Sigmoid colon (tissue), 6 donors: ENCODE measurements at regions not wholly inside any gene's neighbourhood (a gene's known extent, or its start where the extent isn't known, plus 50 kb on each side); places are given as distances from the start of the nearest gene placed in this dataset.
"Not testable (repeated sequence)": the region's sequence is repeated elsewhere in the genome, so short reads cannot be mapped to it uniquely, and the experiment has no call there.

Experiments used
- DNase-seq: peaks from one replicate; pipeline ENCODE4 v3.0.0-alpha.2; 2019
- H3K27ac ChIP-seq, 4 donors: fragments of 200-600 bp; sonication (generic); one replicate each; pipeline ENCODE4 v1.5.1; 2016 to 2019; ENCODE audit warnings: mild to moderate bottlenecking in 1 of 4
- H3K27me3 ChIP-seq, 3 donors: fragments of 200-600 bp; sonication (generic); one replicate each; pipeline ENCODE4 v1.5.1; 2019; ENCODE audit warnings: mild to moderate bottlenecking in 1 of 3
- H3K36me3 ChIP-seq, 4 donors: fragments of 200-600 bp; sonication (generic); one replicate each; pipeline ENCODE4 v1.5.1; 2016 to 2019
- H3K4me1 ChIP-seq, 4 donors: fragments of 200-600 bp; sonication (generic); one replicate each; pipeline ENCODE4 v1.5.1; 2017 to 2019
- H3K4me3 ChIP-seq, 4 donors: fragments of 200-600 bp; sonication (generic); one replicate each; pipeline ENCODE4 v1.5.1; 2017 to 2019; ENCODE audit warnings: mild to moderate bottlenecking in 2 of 4, moderate library complexity in 1 of 4
- H3K9me3 ChIP-seq, 4 donors: fragments of 200-600 bp in 3 of 4; sonication (generic) in 3 of 4; one replicate each; pipeline versions ENCODE4 v1.5.1 to v1.6.1; 2013 to 2019
- EP300 ChIP-seq, 4 donors: sonication (generic); formaldehyde crosslinking; IDR thresholded peaks; one replicate each; pipeline ENCODE4 v1.6.1; 2017; ENCODE audit warnings: antibody characterized with exemption in 4 of 4
- POLR2A ChIP-seq, 2 donors: fragments of 450-650 bp; IDR thresholded peaks; one replicate each; pipeline ENCODE4 v1.6.1; 2016; ENCODE audit warnings: antibody characterized with exemption in 2 of 2, mild to moderate bottlenecking in 2 of 2, moderate library complexity in 2 of 2
- POLR2AphosphoS5 ChIP-seq, 4 donors: sonication (generic); formaldehyde crosslinking; IDR thresholded peaks; one replicate each; pipeline ENCODE4 v1.6.1; 2017; ENCODE audit warnings: antibody characterized with exemption in 4 of 4
- WGBS, 2 donors: extraction: QIAGEN DNeasy Blood & Tissue Kit; methylation state at CpG; one replicate each; pipeline ENCODE4 v1.1.7; 2013; 5-methylcytosine and 5-hydroxymethylcytosine counted together
- intact Hi-C: fragments of 100-400 bp; cut with DNase I; formaldehyde crosslinking; loops from one replicate; pipeline ENCODE4 v1.15.1; 2023
- TF ChIP-seq, protein P1 (sequence below), 4 experiments: fragments of 450-650 bp in 3 of 4; fragments of 200-600 bp in 1 of 4; IDR thresholded peaks; one replicate each; pipeline ENCODE4 v1.5.1; 2016 to 2019; ENCODE audit warnings: antibody characterized with exemption in 4 of 4, mild to moderate bottlenecking in 3 of 4, moderate library complexity in 2 of 4
- donor health status: healthy with polysubstance abuse.
- donor health status: healthy.

DNA sequence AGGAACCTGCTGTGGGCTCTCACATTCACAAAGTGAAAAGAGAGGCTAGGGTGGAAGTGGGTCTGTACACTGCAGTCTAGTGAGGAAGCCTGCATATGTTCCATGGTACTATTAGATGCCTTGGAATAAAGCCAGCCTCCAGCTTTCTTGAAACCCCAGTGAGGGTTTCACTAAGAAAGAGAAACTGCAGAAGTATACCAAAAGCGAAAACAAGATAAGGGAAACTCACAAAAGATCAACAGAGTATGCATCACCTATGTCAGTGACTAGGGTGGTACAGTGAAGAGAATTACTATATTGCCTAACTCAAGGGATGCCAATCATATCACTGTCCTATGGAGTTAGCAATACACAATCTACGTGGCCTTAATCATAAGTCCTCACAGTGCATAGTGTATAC, 212.5 kb upstream of the GADL1 start:
- intact Hi-C loops: no loop called here
- Histone ChIP-seq H3K27ac (no peak overlapping the region), H3K4me1 (no peaks in the 10 kb centered on the region), H3K27me3 (no peaks in the 10 kb centered on the region), H3K9me3 (no peaks in the 10 kb centered on the region), H3K4me3 (no peak overlapping the region), H3K36me3 (no peaks in the 10 kb centered on the region)
- no peak for DNase-seq
- TF ChIP-seq EP300 (IDR thresholded peaks at IDR 0.05) (no peak), POLR2AphosphoS5 (IDR thresholded peaks at IDR 0.05) (no peak), POLR2A (IDR thresholded peaks at IDR 0.05) (no peak)
- TF ChIP-seq, protein P1, sequence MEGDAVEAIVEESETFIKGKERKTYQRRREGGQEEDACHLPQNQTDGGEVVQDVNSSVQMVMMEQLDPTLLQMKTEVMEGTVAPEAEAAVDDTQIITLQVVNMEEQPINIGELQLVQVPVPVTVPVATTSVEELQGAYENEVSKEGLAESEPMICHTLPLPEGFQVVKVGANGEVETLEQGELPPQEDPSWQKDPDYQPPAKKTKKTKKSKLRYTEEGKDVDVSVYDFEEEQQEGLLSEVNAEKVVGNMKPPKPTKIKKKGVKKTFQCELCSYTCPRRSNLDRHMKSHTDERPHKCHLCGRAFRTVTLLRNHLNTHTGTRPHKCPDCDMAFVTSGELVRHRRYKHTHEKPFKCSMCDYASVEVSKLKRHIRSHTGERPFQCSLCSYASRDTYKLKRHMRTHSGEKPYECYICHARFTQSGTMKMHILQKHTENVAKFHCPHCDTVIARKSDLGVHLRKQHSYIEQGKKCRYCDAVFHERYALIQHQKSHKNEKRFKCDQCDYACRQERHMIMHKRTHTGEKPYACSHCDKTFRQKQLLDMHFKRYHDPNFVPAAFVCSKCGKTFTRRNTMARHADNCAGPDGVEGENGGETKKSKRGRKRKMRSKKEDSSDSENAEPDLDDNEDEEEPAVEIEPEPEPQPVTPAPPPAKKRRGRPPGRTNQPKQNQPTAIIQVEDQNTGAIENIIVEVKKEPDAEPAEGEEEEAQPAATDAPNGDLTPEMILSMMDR (IDR thresholded peaks at IDR 0.05): no peak
- 81 to 90% methylated on average over 2 of the region's 2 CpGs for WGBS, 2 donors

DNA sequence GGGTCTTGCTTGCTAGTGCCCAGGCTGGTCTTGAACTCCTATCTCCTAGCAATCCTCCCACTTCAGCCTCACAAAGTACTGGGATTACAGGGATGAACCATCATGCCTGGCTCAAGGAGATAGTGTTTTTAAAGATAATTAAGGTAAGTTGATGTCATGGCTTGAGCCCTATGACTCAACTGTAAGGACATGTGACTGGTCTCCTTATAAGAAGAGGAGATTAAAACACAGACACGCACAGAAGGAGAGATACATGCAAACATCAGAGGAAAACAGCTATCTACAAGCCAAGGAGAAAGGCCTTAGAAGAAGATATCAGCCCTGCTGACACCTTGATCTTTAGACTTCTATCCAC, 220.4 kb upstream of the GADL1 start:
- intact Hi-C loops: no loop called here
- TF ChIP-seq POLR2AphosphoS5 (IDR thresholded peaks at IDR 0.05): no peak
- no peak for TF ChIP-seq EP300 (IDR thresholded peaks at IDR 0.05)
- no peak for TF ChIP-seq POLR2A (IDR thresholded peaks at IDR 0.05)
- TF ChIP-seq, protein P1 (IDR thresholded peaks at IDR 0.05): no peak
- no peak overlapping the region for H3K27ac ChIP-seq
- H3K27me3 ChIP-seq: no peaks in the 10 kb centered on the region
- WGBS, 2 donors: 97 to 100% methylated on average over 1 of the region's 1 CpG
- no peaks in the 10 kb centered on the region for H3K36me3 ChIP-seq
- H3K4me3 ChIP-seq: no peak overlapping the region
- H3K9me3 ChIP-seq: no peaks in the 10 kb centered on the region
- no peak for DNase-seq
- H3K4me1 ChIP-seq: no peaks in the 10 kb centered on the region

DNA sequence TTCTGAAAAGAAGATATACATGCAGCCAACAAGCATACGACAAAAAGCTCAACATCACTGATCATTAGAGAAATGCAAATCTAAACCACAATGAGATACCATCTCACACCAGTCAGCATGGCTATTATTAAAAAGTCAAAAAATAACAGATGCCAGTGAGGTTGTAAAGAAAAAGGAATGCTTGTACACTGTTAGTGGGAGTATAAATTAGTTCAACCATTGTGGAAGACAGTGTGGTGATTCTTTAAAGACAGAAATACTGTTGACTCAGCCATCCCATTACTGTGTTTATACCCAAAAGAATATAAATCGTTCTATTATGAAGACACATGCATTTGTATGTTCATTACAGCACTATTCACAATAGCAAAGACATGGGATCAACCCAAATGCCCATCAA, 221.1 kb upstream of the GADL1 start:
- H3K4me3 ChIP-seq, H3K36me3 ChIP-seq, H3K27me3 ChIP-seq, DNase-seq, H3K4me1 ChIP-seq, intact Hi-C loops, H3K9me3 ChIP-seq, H3K27ac ChIP-seq: not testable (repeated sequence)
- 83 to 91% methylated on average over 2 of the region's 2 CpGs for WGBS, 2 donors

DNA sequence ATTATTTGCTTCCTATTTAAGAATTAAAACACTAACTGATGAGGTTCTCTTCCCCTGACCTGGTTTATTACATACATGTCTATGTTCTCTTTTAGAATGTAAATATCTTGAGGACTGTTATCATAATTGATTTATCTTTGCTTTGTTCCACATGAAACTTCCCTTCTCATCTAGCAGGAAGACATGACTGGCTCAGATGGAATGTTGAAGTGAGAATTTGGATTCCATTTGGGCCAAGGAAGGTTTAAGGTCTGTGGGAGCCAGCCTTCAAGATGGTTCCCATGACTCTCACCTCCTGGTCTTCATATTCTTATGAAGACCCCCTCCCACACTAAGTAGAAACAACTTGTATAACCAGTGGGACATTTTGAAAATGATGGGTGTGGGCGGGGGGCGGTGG, 222.2 kb upstream of the GADL1 start:
- H3K9me3 ChIP-seq: no peaks in the 10 kb centered on the region
- TF ChIP-seq EP300 (IDR thresholded peaks at IDR 0.05): no peak
- H3K27me3 ChIP-seq: no peaks in the 10 kb centered on the region
- H3K36me3 ChIP-seq: no peaks in the 10 kb centered on the region
- H3K4me1 ChIP-seq: no peaks in the 10 kb centered on the region
- no peak for DNase-seq
- 94 to 97% methylated on average over 2 of the region's 2 CpGs for WGBS, 2 donors
- intact Hi-C loops: no loop called here
- H3K27ac ChIP-seq: no peak overlapping the region
- no peak overlapping the region for H3K4me3 ChIP-seq

DNA sequence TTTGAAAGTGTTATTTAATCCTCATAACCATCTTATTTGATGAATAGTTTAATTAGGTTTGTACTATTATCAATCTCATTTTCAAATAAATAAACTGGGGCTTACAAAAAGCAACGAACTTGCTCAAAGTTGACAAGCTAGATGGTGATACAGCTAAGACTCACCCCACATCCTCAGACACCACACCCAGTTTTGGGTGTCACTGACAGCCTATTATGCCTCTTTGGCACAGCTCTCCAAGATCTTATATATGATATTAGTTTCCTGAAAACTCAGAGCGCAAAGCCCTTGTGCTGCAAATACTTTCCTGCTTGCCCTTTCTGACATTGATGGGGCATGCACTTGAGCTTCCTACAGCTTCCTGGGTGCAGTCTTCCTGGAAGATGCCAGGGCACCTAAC, 223.4 kb upstream of the GADL1 start:
- WGBS, 2 donors: 50 to 81% methylated on average over 2 of the region's 2 CpGs
- no peak for TF ChIP-seq POLR2AphosphoS5 (IDR thresholded peaks at IDR 0.05)
- no peak for TF ChIP-seq POLR2A (IDR thresholded peaks at IDR 0.05)
- TF ChIP-seq, protein P1 (IDR thresholded peaks at IDR 0.05): no peak
- no peak for TF ChIP-seq EP300 (IDR thresholded peaks at IDR 0.05)
- intact Hi-C loops: no loop called here

DNA sequence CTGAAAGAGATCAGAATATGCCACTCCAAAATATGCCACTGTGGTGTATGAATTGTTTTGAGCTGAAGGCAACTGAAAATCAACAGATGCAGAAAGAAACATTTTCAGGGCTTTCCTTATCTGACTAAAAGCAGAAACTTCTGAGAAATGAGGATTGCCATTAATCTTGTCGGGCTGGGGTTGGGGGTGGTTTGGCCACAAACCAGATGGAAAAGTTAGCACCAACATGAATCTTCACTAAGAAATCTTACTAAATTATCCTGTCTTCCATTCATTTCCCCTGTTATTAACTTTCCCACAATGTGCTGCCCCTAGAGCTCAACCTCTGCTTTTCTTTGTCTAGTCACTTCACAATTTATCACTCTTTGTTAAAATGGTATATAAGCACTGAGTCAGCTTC, 229.9 kb upstream of the GADL1 start:
- DNase-seq: no peak
- Histone ChIP-seq H3K27me3 (no peaks in the 10 kb centered on the region), H3K27ac (no peak overlapping the region), H3K9me3 (peaks cover 0 to 3% (median 0%) of the 10 kb centered on the region in 4 donors), H3K4me3 (no peak overlapping the region), H3K36me3 (no peaks in the 10 kb centered on the region), H3K4me1 (no peaks in the 10 kb centered on the region)
- TF ChIP-seq, protein P1 (IDR thresholded peaks at IDR 0.05): no peak
- TF ChIP-seq EP300 (IDR thresholded peaks at IDR 0.05): no peak
- TF ChIP-seq POLR2AphosphoS5 (IDR thresholded peaks at IDR 0.05): no peak
- intact Hi-C loops: no loop called here
- 86 to 91% methylated on average over 1 of the region's 1 CpG for WGBS, 2 donors

More for the DNA sequence above, 223.4 kb upstream of the GADL1 start:
- H3K4me3 ChIP-seq: no peak overlapping the region
- H3K27me3 ChIP-seq: no peaks in the 10 kb centered on the region
- no peaks in the 10 kb centered on the region for H3K9me3 ChIP-seq
- no peak for DNase-seq
- no peaks in the 10 kb centered on the region for H3K36me3 ChIP-seq
- no peak overlapping the region for H3K27ac ChIP-seq
- H3K4me1 ChIP-seq: no peaks in the 10 kb centered on the region
